ENCODE measurements at regions not wholly inside any gene's neighbourhood (a gene's known extent, or its start where the extent isn't known, plus 50 kb on each side); places are given as distances from the start of the nearest gene placed in this dataset.

DNA sequence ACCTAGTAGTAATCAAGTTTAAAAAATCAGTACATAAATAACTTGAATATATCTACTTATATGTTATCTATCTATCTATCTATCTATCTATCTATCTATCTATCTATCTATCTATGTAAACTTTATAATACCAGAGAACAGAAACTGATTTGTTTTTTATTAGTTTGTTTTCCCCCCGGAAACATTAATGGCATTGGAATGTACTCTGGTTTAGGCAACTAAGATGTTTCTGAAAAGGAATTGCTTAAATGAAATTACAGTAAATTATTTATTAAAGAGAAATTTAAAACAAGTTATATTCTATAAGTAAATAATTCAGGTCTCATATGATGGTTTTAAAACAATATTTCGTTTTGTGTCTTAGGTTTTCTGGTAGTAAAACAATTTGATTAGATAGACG, 681.0 kb upstream of the ADAMTS5 start:
- intact Hi-C loops (cut with DNase I), result no loop called here

GRCh38 chr21:27647401-27647800, 680.5 kb upstream of the ADAMTS5 start:
- intact Hi-C loops (cut with DNase I), result no loop called here
- no peak for ATAC-seq
- no peak for DNase-seq

More for the DNA sequence above, 681.0 kb upstream of the ADAMTS5 start:
- no peak for DNase-seq
- ATAC-seq, result no peak

DNA sequence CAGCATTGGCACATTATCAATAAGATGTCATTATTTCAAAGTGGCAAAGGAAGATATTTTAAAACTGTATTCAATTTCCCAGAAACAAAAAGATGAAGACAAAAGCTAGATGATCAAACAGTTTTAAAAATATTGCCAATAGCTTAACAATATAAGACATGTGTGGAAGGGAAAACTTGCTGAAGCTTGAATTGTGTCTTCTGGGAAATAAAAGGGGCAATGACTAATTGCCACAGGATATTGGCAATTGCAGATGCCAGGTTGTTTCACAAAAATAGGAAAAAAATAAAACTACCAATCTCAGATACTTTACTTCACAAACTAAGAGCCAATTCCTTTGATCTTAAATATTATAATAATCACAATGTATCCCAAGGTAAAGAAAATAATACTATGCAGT, 679.8 kb upstream of the ADAMTS5 start:
- intact Hi-C loops (cut with DNase I), result no loop called here

DNA sequence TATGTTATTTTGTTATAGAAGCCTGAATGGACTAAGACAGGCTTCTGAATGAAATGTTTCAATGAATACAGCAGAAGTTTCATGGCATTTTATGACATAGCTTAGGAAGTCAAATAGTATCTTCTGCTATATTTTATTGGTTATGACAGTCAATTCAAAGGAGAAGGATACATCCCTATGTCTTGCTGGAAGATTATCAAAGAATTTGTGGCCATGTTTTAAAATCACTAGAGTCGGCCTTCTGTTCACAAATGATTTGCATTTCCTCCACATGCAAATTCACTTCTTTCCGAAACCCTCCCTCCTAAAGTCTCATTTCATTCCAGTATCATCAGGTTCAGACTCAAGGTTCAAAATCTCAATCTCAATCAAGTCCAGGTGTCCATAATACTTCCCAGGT, 679.2 kb upstream of the ADAMTS5 start:
- DNase-seq, result no peak
- ATAC-seq, result no peak
- intact Hi-C loops (cut with DNase I), result no loop called here

More for the DNA sequence above, 679.8 kb upstream of the ADAMTS5 start:
- ATAC-seq, result no peak
- no peak for DNase-seq

GRCh38 chr21:27645285-27645684, 678.4 kb upstream of the ADAMTS5 start:
- no peak for DNase-seq
- intact Hi-C loops (cut with DNase I), result no loop called here
- no peak for ATAC-seq

DNA sequence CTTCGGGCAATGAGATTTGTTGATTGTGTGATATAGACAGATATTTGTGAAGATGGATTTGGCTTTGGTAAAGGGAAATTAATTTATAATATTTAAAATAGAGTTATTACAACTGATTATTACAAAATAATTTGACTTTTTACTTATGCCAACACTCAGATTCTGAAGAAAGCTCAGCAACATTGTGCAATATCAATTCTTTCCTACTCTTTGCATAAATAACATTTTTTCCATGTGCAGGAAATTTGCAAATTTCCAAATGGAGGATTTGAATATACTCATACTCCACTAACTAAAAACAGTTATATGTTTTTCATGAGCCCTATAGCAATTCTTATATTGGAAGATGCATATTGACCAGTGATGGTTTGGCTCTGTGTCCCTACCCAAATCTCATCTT, 676.4 kb upstream of the ADAMTS5 start:
- intact Hi-C loops (cut with DNase I), result no loop called here
- DNase-seq (no peak), ATAC-seq (no peak)

GRCh38 chr21:27639286-27639685, 672.4 kb upstream of the ADAMTS5 start:
- intact Hi-C loops (cut with DNase I), result no loop called here
- ATAC-seq (no peak), DNase-seq (no peak)

DNA sequence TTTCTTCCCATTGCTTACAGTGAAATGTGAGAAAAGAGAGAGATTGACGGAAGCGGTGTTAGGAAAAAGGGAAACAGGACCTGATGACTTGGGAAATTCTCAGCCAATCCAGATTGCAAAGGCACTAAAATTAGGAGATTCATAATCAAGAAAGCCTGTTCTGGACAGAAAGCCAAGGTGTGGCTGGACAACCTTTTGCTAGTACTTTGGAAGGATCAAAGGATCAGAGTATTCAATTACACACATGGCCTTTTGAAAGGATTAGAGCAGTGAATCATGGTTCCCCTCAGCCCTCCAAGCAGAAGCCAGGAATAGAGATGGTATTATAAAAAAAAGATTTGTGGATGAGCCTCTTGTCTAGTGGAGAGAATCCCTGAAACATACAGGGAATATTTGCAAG, 669.8 kb upstream of the ADAMTS5 start:
- ATAC-seq, result no peak
- DNase-seq, result no peak
- intact Hi-C loops (cut with DNase I), result no loop called here

GRCh38 chr21:27633631-27634030, 666.7 kb upstream of the ADAMTS5 start:
- DNase-seq, result no peak
- no peak for ATAC-seq
- intact Hi-C loops (cut with DNase I), result no loop called here

DNA sequence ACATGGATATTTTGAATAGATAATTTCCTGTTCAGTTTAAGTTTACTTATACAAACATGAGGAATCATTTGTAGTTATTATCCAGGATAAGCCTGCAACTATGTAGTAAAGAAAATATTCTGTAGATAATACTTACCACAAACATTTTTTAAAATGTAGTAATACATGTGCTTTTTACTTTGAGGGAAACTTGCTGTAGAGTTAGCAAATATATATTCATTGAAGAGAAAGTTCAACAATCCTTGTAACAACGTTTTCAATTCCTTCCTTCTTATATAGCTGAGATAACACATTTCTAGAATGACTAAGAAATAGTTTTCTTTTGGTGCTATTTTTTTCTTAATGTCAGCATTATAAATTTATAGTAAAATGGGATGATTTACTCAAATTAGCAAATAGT, 664.6 kb upstream of the ADAMTS5 start:
- intact Hi-C loops (cut with DNase I), result no loop called here
- DNase-seq (no peak), ATAC-seq (no peak)

- intact Hi-C loops (cut with DNase I), result no loop called here
- ATAC-seq (no peak), DNase-seq (no peak)
These were observed 655.7 kb upstream of the ADAMTS5 start for GRCh38 chr21:27622631-27623030.

DNA sequence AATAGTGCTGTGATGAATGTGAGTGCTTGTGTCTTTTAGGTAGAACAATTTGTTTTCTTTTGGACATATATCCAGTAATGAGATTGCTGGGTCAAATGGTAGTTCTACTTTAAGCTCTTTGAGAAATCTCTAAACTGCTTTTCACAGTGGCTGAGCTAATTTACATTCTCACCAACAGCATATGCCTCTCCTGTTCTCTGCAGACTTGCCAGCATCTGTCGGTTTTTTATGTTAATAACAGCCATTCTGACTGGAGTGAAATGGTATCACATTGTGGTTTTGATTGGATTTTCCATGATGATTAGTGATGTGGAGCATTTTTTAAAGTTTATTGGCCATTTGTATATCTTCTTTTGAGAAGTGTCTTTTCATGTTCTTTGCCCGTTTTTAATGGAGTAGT, 647.3 kb upstream of the ADAMTS5 start:
- intact Hi-C loops (cut with DNase I), result no loop called here
- DNase-seq, result no peak
- no peak for ATAC-seq

DNA sequence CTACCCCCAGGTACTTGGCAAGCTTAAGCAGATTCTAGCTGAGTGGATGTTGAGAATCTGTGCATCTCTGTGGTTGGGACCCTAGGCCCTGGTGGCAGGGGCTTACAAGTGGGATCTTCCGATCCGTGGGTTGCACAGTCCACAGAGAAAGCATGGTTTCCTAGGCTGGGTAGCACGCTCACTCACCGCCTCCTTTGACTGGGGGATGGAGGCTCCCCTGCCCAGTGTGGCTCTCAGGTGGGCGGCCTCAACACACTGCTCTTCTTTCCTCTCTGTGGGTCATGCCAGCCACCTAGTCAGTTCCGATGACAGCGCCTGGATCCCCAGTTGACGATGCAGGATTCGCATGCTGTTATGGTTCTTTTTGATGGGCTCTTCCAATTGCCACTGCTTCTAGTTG, 639.5 kb upstream of the ADAMTS5 start:
- DNase-seq (no peak), ATAC-seq (no peak)
- intact Hi-C loops (cut with DNase I), result no loop called here

- ATAC-seq (no peak), DNase-seq (no peak)
- intact Hi-C loops (cut with DNase I), result no loop called here
These were observed 629.3 kb upstream of the ADAMTS5 start for GRCh38 chr21:27596196-27596595.

DNA sequence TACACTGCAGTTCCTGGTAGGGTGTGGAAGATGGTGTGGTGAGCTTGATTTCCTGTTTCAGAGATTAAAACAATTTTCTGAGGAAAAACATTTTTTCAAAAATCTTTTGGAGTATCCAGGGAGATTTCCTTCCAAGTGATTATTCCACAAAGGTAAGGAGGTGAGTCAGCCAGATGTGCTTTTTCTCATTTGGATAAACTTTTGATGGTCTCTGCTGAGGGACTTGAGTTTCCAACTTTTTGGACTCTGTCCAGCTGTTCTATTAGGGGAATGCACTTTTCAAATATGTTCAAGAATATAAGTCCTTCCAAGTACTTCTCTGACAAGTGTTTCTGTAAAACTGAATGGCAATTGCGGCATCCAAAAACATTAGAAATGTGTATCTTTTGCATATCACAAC, 628.8 kb upstream of the ADAMTS5 start:
- DNase-seq (no peak), ATAC-seq (no peak)
- intact Hi-C loops (cut with DNase I), result no loop called here

DNA sequence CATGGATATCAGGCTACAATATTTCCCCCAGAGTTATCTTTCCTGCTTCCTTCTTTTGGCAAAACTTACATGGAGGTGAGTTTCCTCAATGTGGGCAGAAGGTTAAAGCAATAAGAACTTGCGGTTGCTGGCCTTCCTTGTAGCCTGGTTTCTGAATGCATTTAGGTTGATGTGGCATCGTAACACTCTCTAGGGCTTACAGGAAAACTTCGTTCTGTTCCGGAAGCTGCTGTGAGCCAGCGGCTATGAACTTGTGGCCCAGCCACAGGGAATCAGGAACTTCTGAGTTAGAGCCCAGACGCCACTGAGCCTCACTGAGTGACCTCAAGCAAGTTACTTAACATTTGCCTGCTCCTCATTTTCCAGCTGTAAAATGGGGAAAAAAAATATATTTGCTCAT, 623.4 kb upstream of the ADAMTS5 start:
- peak; percentile 72 to 78 for ATAC-seq
- intact Hi-C loops (cut with DNase I), result no loop called here
- peak; percentile 37 for DNase-seq

- ATAC-seq, result no peak
- DNase-seq, result no peak
- intact Hi-C loops (cut with DNase I), result no loop called here
These were observed 622.9 kb upstream of the ADAMTS5 start for GRCh38 chr21:27589781-27590180.

- ATAC-seq (no peak), DNase-seq (no peak)
- intact Hi-C loops (cut with DNase I), result no loop called here
These were observed 620.1 kb upstream of the ADAMTS5 start for GRCh38 chr21:27586986-27587385.

- DNase-seq, result no peak
- ATAC-seq, result no peak
- intact Hi-C loops (cut with DNase I), result no loop called here
These were observed 619.4 kb upstream of the ADAMTS5 start for GRCh38 chr21:27586326-27586725.

GRCh38 chr21:27584256-27584655, 617.4 kb upstream of the ADAMTS5 start:
- no peak for ATAC-seq
- intact Hi-C loops (cut with DNase I), result no loop called here

DNA sequence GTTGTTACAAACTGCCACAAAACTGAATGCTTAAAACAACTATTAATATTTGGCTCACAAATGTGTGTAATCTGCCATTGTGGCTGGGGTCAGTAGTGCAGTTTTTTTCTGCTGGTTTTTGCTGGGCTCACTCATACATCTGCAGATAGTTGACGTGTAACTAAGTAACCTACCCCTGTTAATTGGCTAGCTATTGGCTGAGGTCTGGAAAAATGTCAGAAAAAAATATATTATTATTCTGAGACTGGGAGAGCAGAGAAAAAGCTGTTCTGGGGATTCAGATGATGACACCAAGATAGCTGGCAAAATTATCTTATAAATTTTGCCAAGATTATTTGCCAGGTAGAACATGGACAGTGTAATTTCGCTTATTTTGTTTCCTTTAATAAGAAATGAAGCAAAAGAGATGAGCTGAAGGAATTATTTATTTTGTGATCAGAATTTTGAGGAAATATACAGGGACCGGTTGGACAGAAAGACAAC, 616.1 kb upstream of the ADAMTS5 start:
- ATAC-seq, result no peak
- intact Hi-C loops (cut with DNase I), result no loop called here
- no peak for DNase-seq

More at GRCh38 chr21:27584256-27584655, 617.4 kb upstream of the ADAMTS5 start:
- no peak for DNase-seq

DNA sequence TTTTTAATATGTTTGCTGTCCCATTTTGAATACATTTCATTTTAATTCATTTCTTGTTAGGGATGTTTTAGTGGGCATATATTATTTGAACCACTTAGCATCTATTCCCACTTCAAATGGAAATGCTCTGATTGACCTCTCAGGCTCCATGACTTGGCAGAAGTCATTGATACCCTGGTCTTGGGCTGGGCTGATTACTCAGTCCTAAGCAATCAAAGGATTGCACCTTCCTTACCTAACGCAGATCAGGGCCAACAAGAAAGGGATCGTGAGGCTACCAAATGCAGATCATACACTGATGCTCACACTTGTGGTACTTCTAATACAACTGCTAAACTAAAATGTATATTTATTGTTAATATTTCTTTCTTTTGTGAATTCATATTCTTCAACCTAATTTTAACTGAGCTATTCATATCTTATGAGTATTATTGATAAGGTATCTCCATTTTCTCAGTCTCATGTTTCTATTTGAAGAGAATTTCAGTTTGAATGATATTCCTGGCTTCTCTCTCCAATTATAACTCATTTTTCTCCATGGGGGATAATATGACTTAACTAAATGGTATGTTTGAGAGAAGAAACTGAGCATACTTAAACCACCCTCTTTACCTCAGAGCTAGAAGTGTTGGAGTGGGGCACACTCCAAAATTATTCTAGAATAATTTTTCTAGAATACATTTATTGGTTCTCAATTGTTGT, 615.5 kb upstream of the ADAMTS5 start:
- no peak for ATAC-seq
- no peak for DNase-seq
- intact Hi-C loops (cut with DNase I), result no loop called here

All from left cardiac atrium (tissue), 4 donors.